IPS-NIHi7 (cell line): ENCODE measurements at regions not wholly inside any gene's neighbourhood (a gene's known extent, or its start where the extent isn't known, plus 50 kb on each side); places are given as distances from the start of the nearest gene placed in this dataset.
"Not testable (repeated sequence)": the region's sequence is repeated elsewhere in the genome, so short reads cannot be mapped to it uniquely, and the experiment has no call there.

Source experiments
- DNase-seq: peaks from one replicate; pipeline ENCODE4 v3.0.0; 2012; ENCODE audit warnings: mixed read lengths; ENCODE audit errors: extremely low spot score

- DNase-seq: no peak
Measured at GRCh38 chr1:222066539-222066938, 324.6 kb upstream of the DUSP10 start.

GRCh38 chr1:222065234-222065633 is 323.3 kb upstream of the DUSP10 start:
- DNase-seq: no peak

DNA sequence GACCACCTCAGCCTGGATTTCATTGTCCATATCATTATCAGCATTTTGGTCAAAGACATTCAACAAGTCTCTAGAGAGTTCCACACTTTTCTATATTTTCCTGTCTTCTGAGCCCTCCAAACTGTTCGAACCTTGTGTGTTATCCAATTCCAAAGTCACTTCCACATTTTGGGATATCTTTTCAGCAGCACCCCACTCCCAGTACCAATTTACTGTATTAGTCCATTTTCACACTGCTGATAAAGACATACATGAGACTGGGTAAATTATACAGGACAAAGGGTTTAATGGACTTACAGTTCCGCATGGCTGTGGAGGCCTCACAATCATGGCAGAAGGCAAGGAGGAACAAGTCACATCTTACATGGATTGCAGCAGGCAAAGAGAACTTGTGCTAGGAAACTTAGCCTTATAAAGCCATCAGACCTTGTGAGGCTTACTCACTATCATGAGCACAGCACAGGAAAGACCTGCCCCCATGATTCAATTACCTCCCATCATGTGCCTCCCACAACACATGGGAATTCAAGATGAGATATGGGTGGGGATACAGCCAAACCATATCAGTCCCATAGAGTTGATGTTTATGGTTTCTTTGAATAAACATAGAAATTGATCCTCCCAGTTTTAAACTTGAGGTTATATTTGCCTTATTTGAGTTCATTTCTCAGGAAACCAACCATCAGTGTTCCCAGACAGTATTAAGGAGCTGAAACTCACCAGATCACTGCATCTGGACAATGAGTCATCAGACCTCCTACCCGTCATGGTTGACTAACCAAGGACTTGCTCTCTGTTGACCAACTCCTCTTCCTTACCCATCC is 322.7 kb upstream of the DUSP10 start:
- DNase-seq: no peak

DNA sequence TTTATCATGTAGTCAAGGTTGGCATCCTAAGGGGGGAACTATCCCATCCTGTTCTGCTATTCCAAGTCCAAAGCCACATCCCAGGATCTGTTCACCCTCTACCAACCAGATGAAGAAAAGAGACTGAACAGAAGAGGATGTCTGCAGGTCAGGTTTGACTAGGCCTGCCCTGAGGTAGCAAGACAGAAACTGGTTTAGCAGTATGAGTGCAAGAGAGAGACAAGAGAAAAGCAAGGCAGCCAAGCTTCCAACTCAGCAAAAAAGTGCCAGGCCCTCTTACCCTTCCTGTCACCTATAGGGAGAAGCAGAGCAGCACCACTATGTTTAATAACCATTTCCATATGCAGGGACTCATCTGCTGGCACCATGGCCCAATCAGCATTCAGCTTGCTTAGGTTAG is 320.8 kb upstream of the DUSP10 start:
- DNase-seq: no peak

DNA sequence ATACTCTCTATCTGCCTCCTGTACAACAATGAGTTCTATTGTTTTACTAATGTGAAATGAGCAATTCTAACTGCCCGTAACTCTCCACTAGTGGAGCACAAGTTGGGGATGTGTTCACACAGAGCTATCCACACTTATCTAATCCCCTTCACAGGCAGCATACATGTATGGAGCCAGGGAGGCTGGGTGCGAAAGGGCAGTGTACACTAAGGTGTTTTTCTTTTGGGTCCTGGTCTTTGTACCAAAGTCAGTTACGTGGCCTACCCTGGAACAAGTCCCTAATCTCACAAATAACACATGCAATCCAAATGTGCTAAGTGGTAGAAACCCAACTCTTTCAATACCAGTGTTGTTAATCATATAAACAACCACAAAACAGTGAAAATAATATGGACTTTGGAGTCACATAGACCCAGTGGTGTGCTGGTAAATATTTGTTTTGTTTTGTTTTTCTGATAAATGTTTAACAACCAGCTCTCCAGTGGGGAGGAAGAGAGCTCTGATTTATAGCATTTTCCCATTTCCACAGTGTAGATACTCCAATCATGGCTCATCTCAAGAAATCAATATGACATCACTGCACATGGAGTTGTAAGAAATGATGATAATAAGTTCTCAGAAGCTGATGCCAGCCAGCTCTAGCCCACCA is 319.9 kb upstream of the DUSP10 start:
- no peak for DNase-seq

- DNase-seq: no peak
Measured at GRCh38 chr1:222060210-222060916, 318.5 kb upstream of the DUSP10 start.

- no peak for DNase-seq
Measured at GRCh38 chr1:222058249-222058648, 316.4 kb upstream of the DUSP10 start.

DNA sequence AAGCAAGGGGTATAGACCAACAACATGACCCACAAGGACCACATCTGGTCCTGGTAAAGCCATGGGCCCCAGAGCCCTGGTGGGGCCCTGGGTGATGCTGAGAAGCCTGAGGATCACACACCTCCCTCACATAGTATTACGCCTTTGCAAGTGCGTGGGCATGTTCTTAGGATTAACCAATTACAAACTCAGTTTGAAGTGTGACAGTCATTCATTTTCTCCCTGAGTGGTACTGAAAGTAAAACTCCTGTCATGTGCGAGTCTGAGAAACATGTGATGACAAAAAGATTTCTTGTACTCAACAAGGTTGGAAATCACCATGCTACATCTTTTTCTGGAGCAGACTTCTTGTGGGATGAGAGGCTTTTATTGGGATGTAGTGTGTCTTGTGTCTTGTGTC is 315.3 kb upstream of the DUSP10 start:
- no peak for DNase-seq

- no peak for DNase-seq
Measured at GRCh38 chr1:222054416-222054815, 312.5 kb upstream of the DUSP10 start.

- DNase-seq: no peak
Measured at GRCh38 chr1:222053790-222054294, 312.0 kb upstream of the DUSP10 start.

- not testable (repeated sequence) for DNase-seq
Measured at GRCh38 chr1:222051311-222051710, 309.4 kb upstream of the DUSP10 start.

GRCh38 chr1:222049661-222050060 is 307.8 kb upstream of the DUSP10 start:
- DNase-seq: not testable (repeated sequence)

DNA sequence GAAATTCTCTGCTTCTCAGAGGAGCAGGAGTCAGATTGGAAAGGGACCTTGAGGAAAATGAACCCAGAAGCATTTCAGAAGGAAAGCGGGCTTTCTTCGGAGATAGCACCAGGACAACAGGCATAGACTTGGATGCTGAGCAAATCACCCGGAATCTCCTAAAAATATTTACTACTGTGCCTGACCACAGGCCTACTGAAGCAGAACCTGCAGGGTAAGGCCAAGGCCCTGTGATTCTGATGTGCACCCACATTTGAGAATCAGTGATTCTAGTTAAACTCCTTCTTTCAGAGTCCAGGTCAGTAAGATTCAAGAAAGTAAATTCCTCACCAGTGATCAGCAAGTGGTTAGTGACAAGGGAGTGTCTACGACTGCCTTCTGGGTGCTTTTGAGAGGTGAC is 307.3 kb upstream of the DUSP10 start:
- DNase-seq: no peak

DNA sequence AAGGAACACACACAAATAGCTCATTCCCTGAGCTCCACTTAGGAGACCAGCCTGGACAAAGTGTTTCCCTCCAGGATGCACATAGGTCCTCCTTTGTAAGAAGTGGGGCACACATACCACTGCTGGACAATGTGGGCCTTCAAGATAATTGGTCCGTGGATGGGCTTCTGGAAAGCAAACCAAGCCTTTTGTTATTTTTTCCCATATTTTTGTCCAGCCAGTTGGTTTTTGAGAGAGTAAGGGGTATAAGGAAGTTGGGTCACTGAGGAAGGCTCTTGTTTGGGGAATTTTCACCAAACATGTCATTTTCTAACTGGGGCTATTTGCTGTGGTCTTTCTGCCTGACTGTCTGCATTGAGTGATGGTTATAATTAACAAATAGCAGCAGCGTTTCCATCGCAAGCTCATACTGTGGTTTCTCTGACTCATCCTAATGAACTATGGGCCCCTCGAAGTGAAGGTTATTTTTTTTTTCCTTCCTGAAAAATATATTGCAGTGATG is 306.3 kb upstream of the DUSP10 start:
- DNase-seq: no peak

GRCh38 chr1:222047366-222047765 is 305.5 kb upstream of the DUSP10 start:
- DNase-seq: no peak

DNA sequence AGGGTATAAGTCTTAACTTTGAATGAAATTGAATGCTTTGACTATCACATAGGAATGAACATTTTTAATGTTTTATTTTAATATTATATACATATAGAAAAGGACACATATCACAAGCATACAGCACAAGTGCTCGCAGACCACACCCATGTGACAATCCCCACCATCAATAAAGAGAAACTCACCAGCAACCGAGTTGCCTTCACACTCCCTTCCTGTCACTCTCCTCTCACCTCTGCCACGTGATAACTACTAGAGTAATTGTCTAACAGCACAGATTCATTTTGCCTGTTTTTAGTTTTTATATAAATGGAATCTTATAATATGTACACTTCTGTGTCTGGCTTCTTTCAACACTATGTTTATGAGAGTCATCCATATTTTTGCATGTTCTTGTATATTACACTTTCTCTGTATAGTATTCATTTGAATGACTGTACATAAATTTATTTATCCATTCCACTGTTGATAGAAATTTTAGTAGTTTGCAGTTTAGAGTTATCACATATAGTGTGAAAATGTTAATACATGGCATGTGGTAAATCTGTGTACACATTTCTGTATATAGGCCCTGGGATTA is 304.9 kb upstream of the DUSP10 start:
- DNase-seq: no peak

GRCh38 chr1:222045786-222046185 is 303.9 kb upstream of the DUSP10 start:
- no peak for DNase-seq

- no peak for DNase-seq
Measured at GRCh38 chr1:222045236-222045635, 303.3 kb upstream of the DUSP10 start.

DNA sequence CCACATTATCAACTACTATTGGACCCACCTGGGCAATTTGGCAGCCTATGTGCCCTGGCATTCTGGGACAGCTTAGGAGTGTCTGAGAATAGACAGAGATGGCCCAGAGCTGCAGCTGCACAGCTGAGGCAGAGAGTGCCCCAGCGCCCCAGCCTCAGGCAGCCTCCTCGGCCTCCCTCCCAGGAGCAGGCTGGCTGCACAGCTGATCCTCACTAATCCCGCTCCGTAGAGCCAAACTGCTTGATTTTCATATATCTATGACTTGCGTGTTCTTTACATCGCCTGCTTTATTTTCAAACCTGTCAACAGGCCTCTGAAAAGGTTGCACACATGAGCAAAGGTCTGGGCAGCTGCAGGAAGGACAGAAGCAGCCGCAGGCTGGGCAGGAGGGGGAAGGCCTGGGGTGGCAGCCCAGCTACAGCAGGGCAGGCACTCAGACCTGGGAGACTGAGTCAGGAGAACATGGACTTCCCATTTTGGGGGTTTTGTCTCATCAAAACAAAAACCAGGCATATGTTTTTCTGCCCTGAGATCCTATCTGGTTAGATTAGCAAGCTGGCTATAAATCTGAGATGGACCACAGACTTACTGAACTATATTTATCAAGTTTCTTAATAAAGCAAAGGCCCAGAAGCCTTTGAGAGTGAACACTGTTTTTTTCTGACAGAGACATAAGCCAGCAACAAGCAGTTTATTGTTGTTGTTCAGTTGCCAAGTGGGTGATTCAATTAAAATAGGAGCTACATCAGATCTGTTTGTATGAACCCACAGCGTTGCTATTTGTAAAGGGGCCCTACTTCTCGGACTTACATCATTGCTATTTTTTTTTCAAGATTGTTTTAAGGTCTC is 301.8 kb upstream of the DUSP10 start:
- DNase-seq: no peak

- no peak for DNase-seq
Measured at GRCh38 chr1:222042120-222042519, 300.2 kb upstream of the DUSP10 start.

DNA sequence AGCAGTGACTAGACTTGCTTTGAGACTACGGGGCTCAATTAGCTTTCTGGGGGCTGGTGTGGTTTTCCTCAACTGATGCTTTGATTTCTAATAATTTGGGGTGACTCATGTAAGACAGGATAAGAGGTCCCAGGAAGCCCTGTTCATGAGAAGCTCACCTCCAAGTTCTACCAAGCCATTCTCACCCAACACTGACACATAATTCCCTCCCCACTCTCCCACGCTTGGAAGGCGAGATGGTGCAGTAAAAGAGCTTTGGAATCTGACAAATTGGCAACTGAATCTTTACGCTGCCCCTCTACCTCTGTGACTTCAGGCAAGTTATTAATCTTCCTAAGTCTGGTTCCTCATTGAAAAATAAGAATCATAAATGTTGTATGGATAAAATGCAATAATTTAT is 299.1 kb upstream of the DUSP10 start:
- DNase-seq: no peak
